ENCODE measurements at regions not wholly inside any gene's neighbourhood (a gene's known extent, or its start where the extent isn't known, plus 50 kb on each side); places are given as distances from the start of the nearest gene placed in this dataset.
"Not testable (repeated sequence)": the region's sequence is repeated elsewhere in the genome, so short reads cannot be mapped to it uniquely, and the experiment has no call there.

- intact Hi-C loops (cut with micrococcal nuclease; ENCODE audit: unreplicated experiment): no loop called here
- ChIA-PET POLR2A (ENCODE audit: low non-redundant PET) (no interaction called here), CTCF (no interaction called here)
- Histone ChIP-seq H3K4me1 (ENCODE audit: insufficient read depth, low read length, poor library complexity, severe bottlenecking) (no peaks in the 10 kb centered on the region), H3K4me3 (ENCODE audit: low read depth, low read length, poor library complexity, severe bottlenecking) (no peak overlapping the region), H3K27ac (ENCODE audit: low read depth, low read length, poor library complexity, severe bottlenecking) (no peak overlapping the region), H3K9me3 (ENCODE audit: low read depth, low read length, poor library complexity, severe bottlenecking) (peaks cover 22% of the 10 kb centered on the region), H3K27me3 (replicated peaks; ENCODE audit: insufficient read depth, low read depth, low read length, poor library complexity) (no peaks in the 10 kb centered on the region), H3K36me3 (ENCODE audit: insufficient read depth, low read length, poor library complexity, severe bottlenecking) (no peaks in the 10 kb centered on the region)
- TF ChIP-seq CTCF (conservative IDR thresholded peaks at IDR 0.05; ENCODE audit: low read depth, low read length) (no peak), EZH2 (IDR thresholded peaks at IDR 0.05; ENCODE audit: borderline replicate concordance, low read depth, low read length, poor library complexity, severe bottlenecking) (no peak)
- BruUV-seq (replicated peaks): no TSS peak
- no peak for DNase-seq (ENCODE audit: low spot score)
Measured at GRCh38 chr19:27860309-27860934, 1352.5 kb downstream of the UQCRFS1 start.

- ChIA-PET POLR2A (ENCODE audit: low non-redundant PET) (no interaction called here), CTCF (no interaction called here)
- Histone ChIP-seq H3K9me3 (ENCODE audit: low read depth, low read length, poor library complexity, severe bottlenecking) (peaks cover 22% of the 10 kb centered on the region), H3K27me3 (replicated peaks; ENCODE audit: insufficient read depth, low read depth, low read length, poor library complexity) (no peaks in the 10 kb centered on the region), H3K27ac (ENCODE audit: low read depth, low read length, poor library complexity, severe bottlenecking) (no peak overlapping the region), H3K4me3 (ENCODE audit: low read depth, low read length, poor library complexity, severe bottlenecking) (no peak overlapping the region), H3K36me3 (ENCODE audit: insufficient read depth, low read length, poor library complexity, severe bottlenecking) (no peaks in the 10 kb centered on the region), H3K4me1 (ENCODE audit: insufficient read depth, low read length, poor library complexity, severe bottlenecking) (no peaks in the 10 kb centered on the region)
- intact Hi-C loops (cut with micrococcal nuclease; ENCODE audit: unreplicated experiment): no loop called here
- no peak for DNase-seq (ENCODE audit: low spot score)
- TF ChIP-seq CTCF (conservative IDR thresholded peaks at IDR 0.05; ENCODE audit: low read depth, low read length) (no peak), EZH2 (IDR thresholded peaks at IDR 0.05; ENCODE audit: borderline replicate concordance, low read depth, low read length, poor library complexity, severe bottlenecking) (no peak)
- no TSS peak for BruUV-seq (replicated peaks)
Measured at GRCh38 chr19:27859689-27860088, 1353.3 kb downstream of the UQCRFS1 start.

GRCh38 chr19:27858981-27859581 is 1353.9 kb downstream of the UQCRFS1 start:
- BruUV-seq (replicated peaks): no TSS peak
- intact Hi-C loops (cut with micrococcal nuclease; ENCODE audit: unreplicated experiment): no loop called here
- Histone ChIP-seq H3K27me3 (replicated peaks; ENCODE audit: insufficient read depth, low read depth, low read length, poor library complexity) (no peaks in the 10 kb centered on the region), H3K36me3 (ENCODE audit: insufficient read depth, low read length, poor library complexity, severe bottlenecking) (no peaks in the 10 kb centered on the region), H3K9me3 (ENCODE audit: low read depth, low read length, poor library complexity, severe bottlenecking) (peaks cover 22% of the 10 kb centered on the region), H3K27ac (ENCODE audit: low read depth, low read length, poor library complexity, severe bottlenecking) (no peak overlapping the region), H3K4me3 (ENCODE audit: low read depth, low read length, poor library complexity, severe bottlenecking) (no peak overlapping the region), H3K4me1 (ENCODE audit: insufficient read depth, low read length, poor library complexity, severe bottlenecking) (no peaks in the 10 kb centered on the region)
- ChIA-PET CTCF (no interaction called here), POLR2A (ENCODE audit: low non-redundant PET) (no interaction called here)
- TF ChIP-seq EZH2 (IDR thresholded peaks at IDR 0.05; ENCODE audit: borderline replicate concordance, low read depth, low read length, poor library complexity, severe bottlenecking) (no peak), CTCF (conservative IDR thresholded peaks at IDR 0.05; ENCODE audit: low read depth, low read length) (no peak)
- DNase-seq (ENCODE audit: low spot score): no peak

- H3K9me3 ChIP-seq (ENCODE audit: low read depth, low read length, poor library complexity, severe bottlenecking): peaks cover 16% of the 10 kb centered on the region
- H3K4me1 ChIP-seq (ENCODE audit: insufficient read depth, low read length, poor library complexity, severe bottlenecking); intact Hi-C loops (cut with micrococcal nuclease; ENCODE audit: unreplicated experiment); H3K4me3 ChIP-seq (ENCODE audit: low read depth, low read length, poor library complexity, severe bottlenecking); H3K27me3 ChIP-seq (replicated peaks; ENCODE audit: insufficient read depth, low read depth, low read length, poor library complexity); POLR2A ChIA-PET (ENCODE audit: low non-redundant PET); H3K27ac ChIP-seq (ENCODE audit: low read depth, low read length, poor library complexity, severe bottlenecking); H3K36me3 ChIP-seq (ENCODE audit: insufficient read depth, low read length, poor library complexity, severe bottlenecking); DNase-seq (ENCODE audit: low spot score); CTCF ChIA-PET; BruUV-seq (replicated peaks): not testable (repeated sequence)
Measured at GRCh38 chr19:27852931-27853330, 1360.0 kb downstream of the UQCRFS1 start.
